IMR-90 (cell line): ENCODE measurements at regions not wholly inside any gene's neighbourhood (a gene's known extent, or its start where the extent isn't known, plus 50 kb on each side); places are given as distances from the start of the nearest gene placed in this dataset.
A peak's percentile ranks its signal among the peaks of the same experiment; 100 is the strongest.

ENCODE experiments used
- ATAC-seq: fragments of 200-7000 bp; cut with Tn5 transposase; 2 replicates; pipeline ENCODE4 v1.9.1; 2020; ENCODE audit warnings: low read depth, mild to moderate bottlenecking, moderate library complexity
- BruUV-seq: library from RNA; stranded (reverse); fragments of 400-500 nt; replicated peaks from 2 replicates; lab custom pipeline; 2021; lab: Mats Ljungman, UMichigan
- CTCF ChIA-PET: fragments of 300-600 bp; formaldehyde crosslinking; extraction: SDS; loops from one replicate; lab custom pipeline; 2021; ENCODE audit warnings: antibody characterized with exemption; lab: Yijun Ruan, JAX
- POLR2A ChIA-PET: fragments of 300-600 bp; sonication (Branson Sonifier 250); formaldehyde crosslinking; loops from one replicate; lab custom pipeline; 2022; ENCODE audit warnings: antibody characterized with exemption; ENCODE audit not compliant: unreplicated experiment; lab: Charles Lee
- DNase-seq: peaks from one replicate; pipeline ENCODE4 v3.0.0; 2013
- H2AFZ ChIP-seq: replicated peaks from 2 replicates; pipeline ENCODE3; 2013; ENCODE audit warnings: low read length, mild to moderate bottlenecking; ENCODE audit not compliant: poor library complexity
- H2AK5ac ChIP-seq: 2 replicates; pipeline ENCODE4 v1.6.1; 2013; ENCODE audit warnings: low read depth, low read length, inconsistent platforms
- H2AK9ac ChIP-seq: replicated peaks from 2 replicates; pipeline ENCODE3; 2013; ENCODE audit warnings: mild to moderate bottlenecking, low read depth, low read length, moderate library complexity; ENCODE audit not compliant: poor library complexity
- H2BK120ac ChIP-seq: 2 replicates; pipeline ENCODE4 v1.6.1; 2013; ENCODE audit warnings: low read depth, low read length, inconsistent platforms
- H2BK15ac ChIP-seq: 3 replicates; pipeline ENCODE4 v1.6.1; 2013; ENCODE audit warnings: low read depth, low read length, inconsistent platforms
- H2BK20ac ChIP-seq: 2 replicates; pipeline ENCODE4 v1.6.1; 2013; ENCODE audit warnings: low read depth, mild to moderate bottlenecking, inconsistent platforms, low read length, moderate library complexity
- H2BK5ac ChIP-seq: 2 replicates; pipeline ENCODE4 v1.6.1; 2013; ENCODE audit warnings: mild to moderate bottlenecking, low read depth, low read length, inconsistent platforms; ENCODE audit not compliant: poor library complexity, severe bottlenecking
- H3K14ac ChIP-seq: replicated peaks from 2 replicates; pipeline ENCODE4 v1.6.1; 2013; ENCODE audit warnings: low read depth, low read length, inconsistent platforms
- H3K18ac ChIP-seq: 2 replicates; pipeline ENCODE4 v1.6.1; 2013; ENCODE audit warnings: low read depth, low read length, control low read depth
- H3K23ac ChIP-seq: 2 replicates; pipeline ENCODE4 v1.6.1; 2013; ENCODE audit warnings: low read depth, low read length, inconsistent platforms
- H3K27ac ChIP-seq: 2 replicates; pipeline ENCODE4 v1.5.1; 2013; ENCODE audit warnings: mild to moderate bottlenecking, control low read depth, low read length; ENCODE audit not compliant: insufficient read depth
- H3K27me3 ChIP-seq: 2 replicates; pipeline ENCODE4 v1.6.1; 2013; ENCODE audit warnings: low read length; ENCODE audit not compliant: control insufficient read depth, insufficient read depth
- H3K36me3 ChIP-seq: 2 replicates; pipeline ENCODE4 v1.6.1; 2013; ENCODE audit warnings: low read length, mixed read lengths; ENCODE audit not compliant: control insufficient read depth, insufficient read depth
- H3K4ac ChIP-seq: 2 replicates; pipeline ENCODE4 v1.6.1; 2013; ENCODE audit warnings: low read depth, low read length, inconsistent platforms
- H3K4me1 ChIP-seq: 2 replicates; pipeline ENCODE4 v1.6.1; 2013; ENCODE audit warnings: low read length, mixed read lengths; ENCODE audit not compliant: control insufficient read depth, insufficient read depth
- H3K4me2 ChIP-seq: 2 replicates; pipeline ENCODE4 v1.6.1; 2013; ENCODE audit warnings: low read depth, mild to moderate bottlenecking, control low read depth, low read length, moderate library complexity
- H3K4me3 ChIP-seq: 2 replicates; pipeline ENCODE4 v1.5.1; 2013; ENCODE audit warnings: low read depth, mild to moderate bottlenecking, control low read depth, low read length, moderate library complexity; ENCODE audit not compliant: insufficient read depth
- H3K56ac ChIP-seq: 2 replicates; pipeline ENCODE4 v1.6.1; 2013; ENCODE audit warnings: low read length, inconsistent platforms; ENCODE audit not compliant: insufficient read depth; ENCODE audit errors: extremely low read depth
- H3K79me1 ChIP-seq, 2 experiments: 2 replicates each; pipeline ENCODE4 v1.6.1; 2013; ENCODE audit warnings: low read length in 2 of 2, inconsistent platforms in 1 of 2, low read depth in 1 of 2
- H3K9ac ChIP-seq: 2 replicates; pipeline ENCODE4 v1.6.1; 2013; ENCODE audit warnings: low read depth, low read length, control low read depth
- H3K9me1 ChIP-seq: 2 replicates; pipeline ENCODE4 v1.6.1; 2013; ENCODE audit warnings: low read length, inconsistent platforms; ENCODE audit not compliant: insufficient read depth
- H3K9me3 ChIP-seq: 2 replicates; pipeline ENCODE4 v1.6.1; 2013; ENCODE audit warnings: low read length; ENCODE audit not compliant: control insufficient read depth, insufficient read depth
- H4K20me1 ChIP-seq: 2 replicates; pipeline ENCODE4 v1.6.1; 2013; ENCODE audit warnings: low read length, inconsistent platforms; ENCODE audit not compliant: insufficient read depth
- H4K5ac ChIP-seq: 2 replicates; pipeline ENCODE4 v1.6.1; 2013; ENCODE audit warnings: mild to moderate bottlenecking, low read depth, low read length, control low read depth
- H4K8ac ChIP-seq, 2 experiments: 2 replicates each; pipeline ENCODE4 v1.6.1; 2013; ENCODE audit warnings: low read depth in 2 of 2, low read length in 2 of 2, control low read depth in 1 of 2, inconsistent platforms in 1 of 2
- H4K91ac ChIP-seq: 2 replicates; pipeline ENCODE4 v1.6.1; 2013; ENCODE audit warnings: low read depth, low read length, inconsistent platforms; ENCODE audit not compliant: insufficient read depth
- BHLHE40 ChIP-seq: fragments of 150-350 bp; IDR thresholded peaks from 2 replicates; pipeline ENCODE4 v1.6.1; 2016; ENCODE audit warnings: mild to moderate bottlenecking, low read depth, low read length
- CEBPB ChIP-seq: IDR thresholded peaks from 2 replicates; pipeline ENCODE4 v1.6.1; 2012; ENCODE audit warnings: low read depth, low read length, improper control_type of control experiment
- ELK1 ChIP-seq: fragments of 150-350 bp; IDR thresholded peaks from 2 replicates; pipeline ENCODE4 v1.6.1; 2016; ENCODE audit warnings: low read depth, mild to moderate bottlenecking, low read length, moderate library complexity, borderline replicate concordance
- FOS ChIP-seq: fragments of 150-350 bp; IDR thresholded peaks from 2 replicates; pipeline ENCODE4 v1.6.1; 2016; ENCODE audit warnings: low read depth, low read length
- MAZ ChIP-seq: IDR thresholded peaks from 2 replicates; pipeline ENCODE4 v1.6.1; 2012; ENCODE audit warnings: low read depth, mild to moderate bottlenecking, low read length, improper control_type of control experiment, moderate library complexity, borderline replicate concordance
- NFE2L2 ChIP-seq: fragments of 150-350 bp; IDR thresholded peaks from 2 replicates; pipeline ENCODE4 v1.6.1; 2016; ENCODE audit warnings: low read depth, mild to moderate bottlenecking, low read length
- RAD21 ChIP-seq: IDR thresholded peaks from 2 replicates; pipeline ENCODE4 v1.6.1; 2012; ENCODE audit warnings: low read length, improper control_type of control experiment
- RCOR1 ChIP-seq: IDR thresholded peaks from 2 replicates; pipeline ENCODE4 v1.6.1; 2012; ENCODE audit warnings: mild to moderate bottlenecking, low read length, improper control_type of control experiment; ENCODE audit not compliant: insufficient replicate concordance
- RFX5 ChIP-seq: IDR thresholded peaks from 2 replicates; pipeline ENCODE4 v1.8.0; 2012; ENCODE audit warnings: low read depth, mild to moderate bottlenecking, low read length, moderate library complexity
- WGBS, 2 experiments: methylation state at CpG; one replicate each; pipeline versions ENCODE4 v1.1.5 to v1.1.7; 2013; ENCODE audit warnings: missing lambda C conversion rate in 2 of 2; ENCODE audit not compliant: insufficient read length in 1 of 2; ENCODE audit errors: extremely low coverage in 2 of 2; 5-methylcytosine and 5-hydroxymethylcytosine counted together
- dilution Hi-C: fragments of 300-500 bp; cut with HindIII; formaldehyde crosslinking; loops from one replicate; pipeline ENCODE4 v1.14.3; 2018; ENCODE audit warnings: low sequenced_read_pairs; ENCODE audit not compliant: unreplicated experiment
- in situ Hi-C: fragments of 300-500 bp; cut with MboI; formaldehyde crosslinking; loops from 3 replicates; pipeline ENCODE4 v1.14.3; 2019; ENCODE audit warnings: low sequenced_read_pairs, inconsistent platforms, mixed read lengths
- intact Hi-C: fragments of 100-400 bp; cut with micrococcal nuclease; formaldehyde crosslinking; loops from 2 replicates; pipeline ENCODE4 v1.10.0; 2022

- TF ChIP-seq ELK1 (no peak), MAZ (no peak)
Measured at GRCh38 chr5:167294882-167295680, 996.4 kb upstream of the WWC1 start (continued).

DNA sequence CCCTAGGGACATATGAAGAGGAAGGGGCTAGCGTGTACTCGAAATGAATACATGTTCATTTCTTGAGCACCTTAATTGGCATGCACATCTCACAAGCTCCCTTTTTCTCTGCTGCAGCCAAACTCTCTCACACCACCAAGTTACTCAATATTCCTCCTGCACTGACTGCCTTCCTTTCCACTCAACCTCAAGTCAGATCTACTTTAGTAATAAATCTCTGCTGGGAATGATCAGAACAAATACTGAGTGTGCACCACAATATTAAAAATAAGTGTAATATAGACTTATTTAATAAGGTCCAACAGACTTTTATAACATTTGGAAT, 995.8 kb upstream of the WWC1 start:
- peak overlapping the region in 1 of 2 experiments; percentile 14; a peak in 1 of 4 replicates for H4K8ac ChIP-seq
- intact Hi-C loops: loop anchor here (5.0 kb wide), 1 partner anchor 58 kb away; no protein-coding TSS in a partner anchor
- no peak overlapping the region for H3K23ac ChIP-seq
- no peaks in the 10 kb centered on the region for H3K27me3 ChIP-seq
- H3K36me3 ChIP-seq: no peaks in the 10 kb centered on the region
- H2BK20ac ChIP-seq: peak overlapping the region; percentile 50; the same call in 1 of the 2 replicates
- peaks cover 16% of the 10 kb centered on the region for H3K4me1 ChIP-seq
- H2AK9ac ChIP-seq: no peak overlapping the region
- H4K5ac ChIP-seq: no peak overlapping the region
- TF ChIP-seq FOS: no peak
- TF ChIP-seq BHLHE40: no peak
- TF ChIP-seq RAD21: no peak
- no peak for TF ChIP-seq NFE2L2
- TF ChIP-seq RCOR1: no peak
- TF ChIP-seq MAZ: no peak
- no peak for TF ChIP-seq RFX5
- no peak for TF ChIP-seq CEBPB
- ATAC-seq (no peak), DNase-seq (no peak)
- H2BK120ac ChIP-seq: peak overlapping the region; percentile 78
- peak overlapping the region; percentile 29; the same call in 1 of the 2 replicates for H4K91ac ChIP-seq
- peaks cover 3% of the 10 kb centered on the region; the same call in 1 of the 2 replicates for H3K9me1 ChIP-seq
- CTCF ChIA-PET: interaction anchor here (1.3 kb wide), 1 partner anchor 14 kb away, joined by 4 read pairs; no protein-coding TSS in a partner anchor
- no peaks in the 10 kb centered on the region for H3K79me1 ChIP-seq
- peak overlapping the region; percentile 59; the same call in 1 of the 2 replicates for H3K4ac ChIP-seq
- peak overlapping the region; percentile 31; the same call in 1 of the 2 replicates for H2AK5ac ChIP-seq
- H3K14ac ChIP-seq: 0 out of 2 replicates have a peak overlapping the region, but pooled peaks have one; percentile 17
- H2BK15ac ChIP-seq: no peak overlapping the region
- peak overlapping the region; percentile 61 for H3K4me2 ChIP-seq
- H3K9ac ChIP-seq: no peak overlapping the region
- POLR2A ChIA-PET: interaction anchor here (0.5 to 0.6 kb wide), 2 partner anchors 9 to 97 kb away, joined by 3 to 5 read pairs; no protein-coding TSS in a partner anchor
- no peaks in the 10 kb centered on the region for H4K20me1 ChIP-seq
- BruUV-seq: no TSS peak
- in situ Hi-C loops: no loop called here
- no peak overlapping the region for H3K56ac ChIP-seq
- no peak overlapping the region for H2AFZ ChIP-seq
- dilution Hi-C loops: no loop called here
- H2BK5ac ChIP-seq: no peak overlapping the region
- no CpG with 5 or more reads among the region's 2 CpGs for WGBS, 2 experiments
- no peaks in the 10 kb centered on the region for H3K9me3 ChIP-seq
- peak overlapping the region; percentile 6; the same call in 1 of the 2 replicates for H3K27ac ChIP-seq
- H3K18ac ChIP-seq: 0 out of 2 replicates have a peak overlapping the region, but pooled peaks have one; percentile 52
- H3K4me3 ChIP-seq: no peak overlapping the region
